Liver (tissue), 3 donors: ENCODE measurements at regions not wholly inside any gene's neighbourhood (a gene's known extent, or its start where the extent isn't known, plus 50 kb on each side); places are given as distances from the start of the nearest gene placed in this dataset.

Experiments
- ATF3 ChIP-seq: IDR thresholded peaks from 2 replicates; pipeline ENCODE4 v1.6.1; 2016; ENCODE audit warnings: antibody characterized with exemption
- CTCF ChIP-seq: fragments of 150-350 bp; IDR thresholded peaks from 2 replicates; pipeline ENCODE4 v1.5.1; 2017; ENCODE audit warnings: improper control_type of control experiment, low read depth, low read length; ENCODE audit not compliant: missing input control
- EGR1 ChIP-seq, 2 donors: IDR thresholded peaks; 2 replicates each; pipeline ENCODE4 v1.6.1; 2016 to 2018; ENCODE audit warnings: antibody characterized with exemption in 2 of 2, low read depth in 2 of 2
- HNF4A ChIP-seq, 2 donors: conservative IDR thresholded peaks; 2 replicates each; pipeline ENCODE4 v1.6.1; 2016; ENCODE audit warnings: antibody characterized with exemption in 2 of 2, mild to moderate bottlenecking in 2 of 2
- JUND ChIP-seq, 2 donors: IDR thresholded peaks; 2 replicates each; pipeline ENCODE4 v1.6.1; 2016; ENCODE audit warnings: antibody characterized with exemption in 2 of 2
- MAX ChIP-seq: IDR thresholded peaks from 2 replicates; pipeline ENCODE4 v1.6.1; 2016; ENCODE audit warnings: antibody characterized with exemption
- RAD21 ChIP-seq, 2 donors: IDR thresholded peaks; 2 replicates each; pipeline ENCODE4 v1.6.1; 2016; ENCODE audit warnings: antibody characterized with exemption in 2 of 2, mild to moderate bottlenecking in 2 of 2
- REST ChIP-seq: IDR thresholded peaks from 2 replicates; pipeline ENCODE4 v1.6.1; 2016; ENCODE audit warnings: antibody characterized with exemption, mild to moderate bottlenecking
- RXRA ChIP-seq, 2 donors: IDR thresholded peaks; 2 replicates each; pipeline ENCODE4 v1.6.1; 2017 to 2018; ENCODE audit warnings: antibody characterized with exemption in 2 of 2, mild to moderate bottlenecking in 1 of 2
- SP1 ChIP-seq: IDR thresholded peaks from 2 replicates; pipeline ENCODE4 v1.6.1; 2018; ENCODE audit warnings: antibody characterized with exemption, mild to moderate bottlenecking
- TAF1 ChIP-seq: conservative IDR thresholded peaks from 2 replicates; pipeline ENCODE4 v1.6.1; 2016; ENCODE audit warnings: antibody characterized with exemption, mild to moderate bottlenecking
- YY1 ChIP-seq: IDR thresholded peaks from 2 replicates; pipeline ENCODE4 v1.6.1; 2016; ENCODE audit warnings: antibody characterized with exemption, mild to moderate bottlenecking
- ZBTB33 ChIP-seq: IDR thresholded peaks from 2 replicates; pipeline ENCODE4 v1.6.1; 2016; ENCODE audit warnings: antibody characterized with exemption
- donor health status: healthy.
- donor health status: healthy.

GRCh38 chr2:224194161-224194560 lies 155.1 kb upstream of the SERPINE2 start:
- TF ChIP-seq CTCF: no peak
- TF ChIP-seq SP1: no peak
- TF ChIP-seq TAF1: no peak
- no peak for TF ChIP-seq EGR1 (IDR thresholded peaks at IDR 0.05; ENCODE audit: low read depth in 2 of 2)
- no peak for TF ChIP-seq REST
- no peak for TF ChIP-seq RAD21 (IDR thresholded peaks at IDR 0.05)
- TF ChIP-seq RXRA (IDR thresholded peaks at IDR 0.05): no peak
- no peak for TF ChIP-seq YY1
- no peak for TF ChIP-seq JUND (IDR thresholded peaks at IDR 0.05)
- TF ChIP-seq ZBTB33: no peak
- no peak for TF ChIP-seq ATF3
- TF ChIP-seq HNF4A (conservative IDR thresholded peaks at IDR 0.05): no peak
- TF ChIP-seq MAX: no peak
